ENCODE measurements at regions not wholly inside any gene's neighbourhood (a gene's known extent, or its start where the extent isn't known, plus 50 kb on each side); places are given as distances from the start of the nearest gene placed in this dataset.

GRCh38 chr7:110418659-110419280 lies 672.2 kb upstream of the LRRN3 start:
- TF ChIP-seq ZFP30 (CRISPR knock-in tag; IDR thresholded peaks at IDR 0.05): no peak
- no peak for TF ChIP-seq PATZ1 (CRISPR knock-in tag; IDR thresholded peaks at IDR 0.05; ENCODE audit: borderline replicate concordance)
- no peak for TF ChIP-seq ZNF70 (CRISPR knock-in tag; IDR thresholded peaks at IDR 0.05)
- TF ChIP-seq CREB5 (CRISPR knock-in tag; IDR thresholded peaks at IDR 0.05; ENCODE audit: low read depth): no peak
- no peak for TF ChIP-seq GLIS3 (CRISPR knock-in tag; IDR thresholded peaks at IDR 0.05)
- no peak for TF ChIP-seq SNAI2 (CRISPR knock-in tag; IDR thresholded peaks at IDR 0.05)
- TF ChIP-seq TSHZ2 (CRISPR knock-in tag; IDR thresholded peaks at IDR 0.05): no peak

Measured in SK-N-SH treated with all-trans-retinoic acid at 6 μM for 48 hours (cell line).